CMK (cell line): ENCODE measurements at regions not wholly inside any gene's neighbourhood (a gene's known extent, or its start where the extent isn't known, plus 50 kb on each side); places are given as distances from the start of the nearest gene placed in this dataset.
"Not testable (repeated sequence)": the region's sequence is repeated elsewhere in the genome, so short reads cannot be mapped to it uniquely, and the experiment has no call there.

Experiments used
- DNase-seq: peaks from one replicate; pipeline ENCODE4 v3.0.0-alpha.2; 2010; ENCODE audit warnings: low read depth

- no peak for DNase-seq
These were observed 82.2 kb upstream of the SLC22A16 start for GRCh38 chr6:110558575-110558974.

DNA sequence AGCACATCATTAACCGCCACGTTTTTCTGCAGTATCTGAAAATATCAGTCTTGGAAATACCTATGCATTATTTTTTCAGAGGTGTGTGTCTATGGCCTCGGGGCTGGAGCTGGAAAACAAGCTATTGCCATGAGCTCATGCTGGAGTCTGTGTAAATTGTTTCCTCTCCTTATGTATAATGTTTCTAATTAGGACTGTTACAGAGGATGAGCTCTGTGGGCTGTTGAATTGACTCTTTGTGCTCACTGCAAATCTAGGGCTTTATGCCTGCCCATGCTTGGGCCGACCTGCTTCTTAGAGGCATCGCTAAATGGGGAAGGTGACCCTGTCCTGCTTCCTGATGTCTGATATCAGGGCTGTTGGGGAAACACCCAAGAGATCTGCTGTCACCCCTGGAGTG lies 80.8 kb upstream of the SLC22A16 start:
- no peak for DNase-seq

- DNase-seq, result no peak
These were observed 80.1 kb upstream of the SLC22A16 start for GRCh38 chr6:110556317-110557110.

- DNase-seq, result no peak
These were observed 78.6 kb upstream of the SLC22A16 start for GRCh38 chr6:110554966-110555460.

- DNase-seq, result no peak
These were observed 78.0 kb upstream of the SLC22A16 start for GRCh38 chr6:110554441-110554840.

GRCh38 chr6:110552901-110553641 lies 76.7 kb upstream of the SLC22A16 start:
- no peak for DNase-seq

DNA sequence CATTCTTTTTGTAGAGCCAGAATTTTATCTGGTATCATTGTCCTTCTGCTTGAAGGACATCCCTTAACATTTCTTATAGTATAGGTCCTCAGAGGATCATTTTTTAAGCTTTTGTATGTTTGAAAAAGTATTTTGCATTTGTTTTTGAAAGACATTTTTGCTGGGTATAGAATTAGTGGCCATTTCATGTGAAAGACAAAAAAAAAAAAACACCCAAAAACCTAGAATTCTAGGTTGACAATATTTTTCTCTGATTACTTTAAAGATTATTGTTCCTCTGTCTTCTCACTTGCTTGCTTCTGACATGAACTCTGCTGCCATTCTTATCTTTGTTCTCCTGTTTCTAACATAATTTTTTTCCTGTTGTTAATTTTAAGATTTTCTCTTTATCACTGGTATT lies 75.7 kb upstream of the SLC22A16 start:
- DNase-seq, result no peak

- no peak for DNase-seq
These were observed 74.7 kb upstream of the SLC22A16 start for GRCh38 chr6:110551088-110551487.

DNA sequence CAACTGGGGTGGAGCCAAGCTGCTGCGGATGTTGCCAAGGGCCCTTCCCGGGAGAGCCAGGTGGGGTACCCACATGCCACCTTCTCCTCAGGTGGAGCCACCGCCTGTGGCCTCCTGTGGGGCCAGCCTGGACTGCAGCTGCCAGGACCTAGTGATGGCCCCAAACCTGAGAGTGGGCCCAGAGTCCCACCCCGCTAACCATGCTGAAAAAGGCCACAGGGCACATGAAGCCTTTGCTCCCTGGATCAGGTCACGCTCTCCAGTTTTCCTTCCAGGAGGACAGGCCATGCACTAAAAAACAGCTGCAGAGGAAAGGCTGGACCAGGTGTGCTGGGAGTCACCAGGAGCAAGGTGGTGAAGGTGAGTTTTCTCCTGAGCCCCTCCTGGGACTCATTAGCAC lies 73.9 kb upstream of the SLC22A16 start:
- DNase-seq, result no peak

DNA sequence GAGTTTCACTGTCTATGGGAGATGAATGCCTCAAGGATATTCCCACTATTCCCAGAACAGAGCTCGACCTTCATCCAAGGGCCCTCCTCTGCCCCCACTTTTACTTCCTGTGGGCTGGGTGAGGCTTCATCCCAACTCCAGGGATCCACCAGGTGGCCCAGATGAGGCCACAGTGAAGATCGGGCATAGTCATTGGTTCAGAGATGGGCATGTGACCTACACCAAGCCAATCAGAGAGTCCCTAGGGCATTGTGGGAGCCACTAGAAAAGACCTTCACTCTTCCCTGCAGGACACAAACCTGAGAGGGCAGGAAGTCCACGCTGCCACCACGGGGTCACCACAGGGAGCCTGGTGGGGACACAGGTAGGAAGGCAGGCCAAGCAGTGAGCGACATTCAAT lies 72.9 kb upstream of the SLC22A16 start:
- no peak for DNase-seq

DNA sequence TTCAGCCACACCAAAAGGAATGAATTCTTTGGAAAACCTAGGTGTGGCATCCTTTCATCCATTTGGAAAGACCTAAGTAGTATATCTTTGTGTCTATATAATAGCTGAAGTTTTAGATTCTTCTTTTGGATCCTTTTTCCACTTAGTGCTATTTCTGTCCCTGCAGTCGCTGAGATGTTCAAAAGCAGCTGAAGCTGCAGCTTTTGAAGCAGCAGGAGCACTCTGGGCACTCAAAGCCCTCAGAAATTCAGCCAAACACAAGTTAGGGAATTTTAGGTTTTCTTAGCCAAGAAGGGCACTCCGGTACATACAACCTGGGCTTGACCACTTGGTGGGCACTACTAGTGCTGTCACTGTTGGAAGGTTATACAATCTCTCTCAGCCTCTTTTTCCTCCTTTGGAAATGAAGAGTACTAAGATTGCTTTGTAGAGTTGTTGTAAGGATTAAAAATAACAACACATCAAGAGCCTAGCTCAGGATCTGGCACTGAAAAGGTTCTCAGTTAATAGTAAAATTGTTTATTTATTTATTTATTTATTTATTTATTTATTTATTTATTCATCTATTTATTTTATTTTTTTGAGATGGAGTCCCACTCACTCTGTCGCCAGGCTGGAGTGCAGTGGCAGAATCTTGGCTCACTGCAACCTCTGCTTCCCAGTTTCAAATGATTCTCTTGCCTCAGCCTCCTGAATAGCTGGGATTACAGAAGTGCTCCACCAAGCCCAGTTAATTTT lies 71.9 kb upstream of the SLC22A16 start:
- no peak for DNase-seq

- no peak for DNase-seq
These were observed 71.0 kb upstream of the SLC22A16 start for GRCh38 chr6:110547266-110547964.

DNA sequence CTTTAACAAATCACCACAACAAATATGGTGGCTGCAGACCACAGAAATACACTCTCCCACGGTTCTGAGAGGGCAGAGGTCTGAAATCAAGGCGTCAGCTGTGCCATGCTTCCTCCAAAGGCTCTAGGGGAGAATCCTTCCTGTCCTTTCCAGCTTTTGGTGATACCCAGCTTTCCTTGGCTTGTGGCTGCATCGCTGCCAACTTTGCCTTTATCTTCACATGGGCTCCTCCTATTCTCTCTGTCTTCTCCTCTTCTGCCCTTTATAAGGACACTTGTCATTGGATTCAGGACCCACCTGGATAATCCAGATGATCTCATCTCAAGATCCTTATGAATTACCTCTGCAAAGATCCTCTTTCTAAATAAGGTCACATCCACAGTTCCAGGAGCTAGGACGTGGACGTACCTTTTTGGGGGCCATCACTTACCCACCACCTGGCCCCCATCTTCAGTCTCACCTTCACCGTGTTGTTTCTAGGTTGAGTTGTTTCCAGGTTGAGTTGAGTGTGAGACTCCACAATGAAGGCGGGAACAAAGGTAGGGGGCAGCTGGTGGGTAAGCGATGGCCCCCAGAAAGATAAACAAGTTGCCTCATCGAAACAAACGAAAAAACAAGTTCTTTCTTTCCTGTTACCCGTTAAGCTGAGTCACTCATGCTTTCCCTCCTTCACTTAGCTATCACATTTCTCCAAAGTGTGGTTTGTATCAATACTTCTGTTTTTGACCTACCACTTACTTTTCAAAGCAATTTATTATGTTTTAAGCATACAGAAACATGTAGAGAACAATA lies 68.9 kb upstream of the SLC22A16 start:
- DNase-seq, result no peak

GRCh38 chr6:110544472-110544871 lies 68.1 kb upstream of the SLC22A16 start:
- no peak for DNase-seq

DNA sequence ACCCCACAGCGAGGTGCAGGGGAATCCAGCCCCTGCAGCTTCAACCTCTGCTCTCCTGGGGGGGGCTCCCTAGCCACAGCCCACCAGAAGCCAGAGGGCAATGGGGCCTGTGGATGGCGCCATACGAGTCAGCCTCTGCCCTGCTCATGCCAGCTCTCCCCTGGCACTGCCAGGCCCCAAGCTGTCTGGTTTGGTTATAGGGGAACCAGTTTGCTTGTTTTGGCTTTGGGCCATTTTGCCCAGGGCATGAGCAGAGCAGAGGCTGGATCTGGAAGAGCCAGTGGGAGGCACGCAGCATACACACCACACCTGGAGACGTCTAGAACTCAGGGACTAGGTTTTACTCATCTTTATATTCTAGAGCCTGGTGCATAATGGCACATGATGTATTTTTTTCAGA lies 66.7 kb upstream of the SLC22A16 start:
- DNase-seq, result no peak

GRCh38 chr6:110542311-110543024 lies 66.1 kb upstream of the SLC22A16 start:
- no peak for DNase-seq

DNA sequence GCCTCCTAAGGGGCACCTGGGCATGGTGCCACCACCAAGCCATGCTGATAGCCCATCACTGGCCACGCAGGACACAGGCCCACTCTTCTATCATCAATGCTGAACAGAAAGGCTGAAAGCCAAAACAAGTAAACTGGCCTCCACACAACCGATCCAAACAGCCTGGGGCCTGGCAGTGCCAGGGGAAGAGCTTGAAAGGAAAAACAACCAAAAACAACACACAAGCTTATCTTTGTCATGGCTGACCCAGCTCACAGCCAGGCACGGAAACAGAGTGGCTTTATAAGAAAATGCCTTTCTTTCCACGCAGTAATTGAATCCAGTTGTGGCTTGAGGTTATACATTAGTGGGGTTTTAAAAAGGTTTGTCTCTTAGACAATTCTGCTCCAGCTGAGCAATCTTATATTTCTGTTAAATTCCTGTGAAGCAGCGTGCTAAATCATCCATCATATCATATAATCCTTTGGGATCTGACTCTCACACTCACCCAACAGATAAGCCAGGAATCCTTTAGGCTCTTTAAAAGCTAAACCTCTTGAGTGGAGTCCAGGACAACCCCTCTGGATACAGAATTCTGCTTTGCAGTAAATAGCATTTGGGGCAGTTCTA lies 65.4 kb upstream of the SLC22A16 start:
- DNase-seq, result no peak

DNA sequence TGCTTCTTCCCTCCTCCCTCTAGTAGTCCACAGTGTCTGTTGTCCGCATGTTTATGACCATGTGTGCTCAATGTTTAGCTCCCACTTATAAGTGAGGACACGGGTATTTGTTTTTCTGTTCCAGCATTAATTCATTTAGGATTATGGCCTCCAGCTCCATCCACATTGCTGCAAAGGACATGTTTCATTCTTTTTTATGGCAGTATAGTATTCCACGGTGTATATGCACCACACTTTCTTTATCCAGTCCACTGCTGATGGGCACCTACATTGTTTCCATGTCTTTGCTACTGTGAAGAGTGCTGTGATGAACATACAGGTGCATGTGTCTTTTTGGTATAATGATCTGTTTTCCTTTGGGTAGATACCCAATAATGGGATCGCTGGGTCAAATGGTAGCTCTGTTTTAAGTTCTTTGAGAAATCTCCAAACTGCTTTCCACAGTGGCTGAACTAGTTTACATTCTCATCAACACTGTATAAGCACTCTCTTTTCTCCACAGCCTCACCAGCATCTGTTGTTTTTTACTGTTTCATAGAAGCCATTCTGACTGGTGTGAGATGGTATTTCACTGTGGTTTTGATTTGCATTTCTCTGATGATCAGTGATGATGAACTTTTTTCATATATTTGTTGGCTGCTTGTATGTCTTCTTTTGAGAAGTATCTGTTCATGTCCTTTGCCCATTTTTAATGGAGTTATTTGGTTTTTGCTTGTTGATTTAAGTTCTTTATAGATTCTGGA lies 63.0 kb upstream of the SLC22A16 start:
- not testable (repeated sequence) for DNase-seq

DNA sequence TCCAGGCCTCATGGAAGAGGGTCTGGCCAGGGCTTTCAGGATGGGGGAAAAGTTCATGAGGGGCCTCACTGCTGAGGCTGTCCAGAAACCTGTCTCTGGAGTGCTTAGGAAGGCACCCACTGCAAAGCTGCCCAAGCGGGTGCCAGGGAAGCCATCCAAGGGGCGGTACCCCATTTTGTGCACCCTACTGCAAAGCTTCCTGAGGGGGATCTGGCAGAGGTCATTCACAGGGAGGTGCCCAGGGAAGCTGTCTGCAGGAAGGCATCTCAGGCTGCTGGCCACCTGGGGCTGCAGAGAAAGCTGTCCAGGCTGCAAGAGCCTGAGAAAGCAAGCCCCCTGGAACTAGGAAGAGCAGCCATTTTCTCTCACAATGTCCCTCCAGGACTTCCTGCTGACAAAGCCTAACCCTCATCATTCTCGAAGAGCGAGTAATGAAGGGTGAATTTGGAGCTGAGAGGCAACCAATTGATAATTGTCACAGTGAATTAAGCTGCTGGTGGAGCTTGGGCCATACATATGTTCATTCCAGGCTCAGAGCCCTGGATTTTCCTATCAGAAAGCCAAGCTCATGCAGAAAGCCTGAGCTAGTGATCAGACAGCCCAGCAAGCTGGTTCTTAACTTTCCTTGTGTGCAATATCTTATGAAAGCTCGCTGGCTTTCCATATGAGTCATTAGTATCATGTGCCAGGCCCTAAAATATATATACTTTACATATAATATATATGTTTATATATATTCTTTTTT lies 62.2 kb upstream of the SLC22A16 start:
- no peak for DNase-seq
